Stimulated activated CD4-positive, alpha-beta T cell treated with anti-CD3 and anti-CD28 coated beads, Interleukin-1b, Interleukin-23, amount 100 ng/mL, for 1 hour (primary cell): ENCODE measurements at regions not wholly inside any gene's neighbourhood (a gene's known extent, or its start where the extent isn't known, plus 50 kb on each side); places are given as distances from the start of the nearest gene placed in this dataset.
"Not testable (repeated sequence)": the region's sequence is repeated elsewhere in the genome, so short reads cannot be mapped to it uniquely, and the experiment has no call there.

Experiments used
- DNase-seq, 2 donors: peaks; one replicate each; pipeline ENCODE4 v3.0.0-alpha.2; 2020; ENCODE audit warnings: low read depth in 2 of 2

DNA sequence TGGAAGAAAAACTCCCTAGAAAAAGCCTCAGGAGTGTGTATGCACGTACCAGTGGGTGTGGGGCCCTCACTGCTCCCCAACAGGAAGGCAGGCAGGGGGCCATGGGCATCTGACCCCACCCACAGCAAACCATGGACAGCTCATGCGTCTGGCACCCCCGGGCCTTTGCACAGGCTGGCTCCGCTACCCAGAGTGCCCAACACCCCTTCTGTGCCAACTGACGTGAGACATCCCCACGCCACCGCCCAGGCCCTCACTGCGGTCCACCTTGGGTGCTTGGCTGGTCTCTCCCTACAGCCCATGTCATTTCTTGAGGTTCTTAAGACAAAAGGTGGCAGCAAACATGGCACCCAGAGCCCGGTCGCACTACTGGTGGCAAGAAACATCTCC lies 91.4 kb downstream of the NCOR2 start:
- DNase-seq = no peak

DNA sequence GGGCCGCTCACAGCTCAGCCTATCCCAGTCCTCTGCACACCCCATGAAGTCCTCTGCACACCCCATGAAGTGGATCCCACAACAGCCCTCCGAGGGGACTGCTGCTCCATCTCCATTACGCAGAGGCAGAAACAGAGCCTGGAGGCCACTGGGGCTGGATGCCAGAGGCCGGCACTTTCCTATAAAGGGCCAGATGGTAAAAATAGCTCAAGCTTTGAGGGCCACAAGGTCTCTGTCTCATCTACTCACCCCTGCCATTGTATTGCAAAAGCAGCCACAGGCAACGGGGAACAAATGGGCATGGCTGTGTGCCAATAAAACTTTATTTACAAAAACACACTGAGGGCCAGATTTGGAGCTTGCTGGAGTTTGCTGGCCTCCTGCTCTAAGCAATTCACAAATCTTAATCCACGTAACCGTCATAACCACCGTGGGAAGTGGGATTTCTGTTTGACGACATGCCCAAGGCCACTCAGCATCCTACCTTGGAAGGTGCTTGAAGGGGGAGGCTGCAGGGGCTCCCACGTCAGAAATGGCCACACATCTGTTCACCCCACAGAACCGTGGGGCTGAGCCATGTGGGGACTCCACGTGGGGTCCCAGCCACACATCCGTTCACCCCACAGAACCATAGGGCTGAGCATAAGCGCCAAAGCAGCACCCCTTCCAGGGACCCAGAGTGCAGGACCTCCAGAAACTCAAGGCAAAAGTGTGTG lies 92.0 kb downstream of the NCOR2 start:
- DNase-seq = no peak

DNA sequence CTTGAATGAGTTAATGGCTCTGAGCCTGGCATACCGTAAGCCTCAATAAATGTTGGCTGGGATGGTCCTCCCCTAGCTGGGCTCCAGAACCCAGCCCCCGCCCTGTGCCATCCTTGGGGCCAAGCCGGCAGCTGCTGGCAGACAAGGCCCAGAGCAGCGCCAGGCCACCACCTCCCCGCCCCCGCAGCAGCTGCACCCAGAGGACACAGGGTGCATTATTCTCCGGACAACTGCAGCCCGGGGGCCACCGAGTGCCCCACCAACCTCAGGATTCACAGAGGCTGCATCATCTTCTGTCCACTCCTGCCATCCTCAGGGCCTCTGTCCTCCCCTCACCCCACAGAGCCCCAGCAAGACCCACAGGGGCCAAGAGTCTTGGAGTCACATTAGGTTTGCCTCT lies 92.7 kb downstream of the NCOR2 start:
- no peak for DNase-seq

DNA sequence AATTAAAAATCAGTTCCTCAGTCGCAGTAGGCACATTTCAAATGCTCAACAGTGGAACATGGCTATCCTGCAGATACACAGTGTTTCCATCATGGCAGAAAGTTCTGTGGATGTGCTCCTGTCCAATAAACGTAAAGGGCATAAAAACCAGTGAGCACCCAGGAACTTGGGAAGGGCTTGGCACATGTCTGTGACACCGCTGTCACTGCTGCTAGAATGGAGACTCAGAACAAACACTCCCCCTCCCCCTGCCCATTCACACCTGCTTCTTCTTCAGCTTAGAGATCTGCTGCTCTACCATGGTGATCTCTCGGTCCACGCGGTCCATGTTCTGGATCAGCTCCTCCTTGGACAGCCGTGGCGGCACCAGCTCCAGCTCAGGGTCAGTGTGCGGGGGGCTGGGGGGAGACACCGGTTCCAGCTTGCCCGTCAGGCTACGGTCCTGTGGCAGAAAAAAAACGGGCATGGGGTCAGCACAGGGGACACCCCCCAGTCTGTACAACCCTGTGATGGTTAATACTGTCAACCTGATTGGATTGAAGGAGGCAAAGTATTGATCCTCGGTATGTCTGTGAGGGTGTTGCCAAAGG lies 94.6 kb downstream of the NCOR2 start:
- no peak for DNase-seq

GRCh38 chr12:124471828-124472227 lies 95.6 kb downstream of the NCOR2 start:
- no peak for DNase-seq

DNA sequence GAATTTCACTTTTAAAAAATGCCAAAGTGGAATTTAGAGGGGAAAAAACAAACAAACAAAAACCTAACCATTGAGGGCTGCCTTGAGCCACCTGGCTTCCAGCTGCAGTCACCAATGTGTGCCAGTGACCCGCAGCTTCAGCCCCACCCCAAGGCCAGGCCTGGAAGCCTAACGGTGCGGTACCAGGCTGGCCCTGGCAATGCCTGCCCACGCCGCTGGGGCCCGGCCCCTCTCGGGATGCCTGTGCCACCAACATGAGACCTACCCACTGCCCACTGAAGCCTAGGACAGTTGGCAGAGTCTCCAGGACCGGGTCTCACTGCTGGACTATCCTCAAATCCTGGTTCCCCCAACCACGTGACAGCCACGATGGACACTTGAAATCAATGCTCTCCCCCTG lies 96.6 kb downstream of the NCOR2 start:
- no peak for DNase-seq

- no peak for DNase-seq
Observed at GRCh38 chr12:124470139-124470538, 97.3 kb downstream of the NCOR2 start.

DNA sequence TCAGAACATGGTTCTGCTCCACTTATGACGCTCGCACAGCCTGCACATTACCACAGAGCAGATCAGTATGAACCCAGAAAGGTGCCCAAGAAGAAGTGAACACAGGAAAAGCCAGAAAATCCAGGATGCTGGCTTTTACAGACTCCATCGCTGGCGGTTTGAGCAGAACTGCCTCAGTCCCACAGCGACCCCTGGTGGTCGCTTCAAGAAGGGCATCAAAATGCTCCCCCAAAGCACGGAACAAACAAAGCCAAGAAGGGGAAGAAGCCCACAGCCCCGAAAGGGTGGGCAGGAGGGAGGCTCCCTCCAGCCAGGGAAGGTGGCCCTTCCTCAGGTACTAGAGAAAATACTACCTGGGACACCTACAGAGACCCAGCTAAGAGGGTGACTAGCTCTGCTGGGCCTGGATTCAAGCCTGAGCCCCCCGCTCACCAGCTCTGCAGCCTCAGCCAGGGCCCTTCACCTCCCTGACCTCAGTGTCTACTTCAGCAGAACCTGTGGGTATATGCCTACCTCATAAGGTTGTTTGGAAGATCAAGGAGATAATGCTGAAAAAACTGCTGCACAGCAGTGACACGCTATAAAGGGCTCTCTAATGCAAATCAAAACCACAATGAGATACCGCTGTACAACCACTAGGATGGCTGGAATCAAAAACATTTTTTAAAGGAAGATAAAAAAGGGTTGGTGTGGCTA lies 98.1 kb downstream of the NCOR2 start:
- no peak for DNase-seq

DNA sequence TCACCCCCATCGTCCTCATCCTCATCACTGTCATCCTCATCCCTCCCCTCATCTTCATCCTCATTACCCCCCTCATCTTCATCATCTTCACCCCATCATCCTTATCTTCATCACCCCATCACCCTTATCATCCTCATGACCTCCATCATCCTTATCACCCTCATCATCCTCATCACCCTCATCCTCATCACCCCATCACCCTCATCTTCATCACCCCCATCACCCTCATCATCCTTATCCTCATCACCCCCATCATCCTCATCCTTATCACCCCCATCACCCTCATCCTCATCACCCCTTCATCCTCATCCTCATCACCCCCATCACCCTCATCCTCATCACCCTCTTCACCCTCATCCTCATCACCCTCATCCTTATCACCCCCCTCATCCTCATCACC lies 99.9 kb downstream of the NCOR2 start:
- DNase-seq = not testable (repeated sequence)

GRCh38 chr12:124466216-124467128 lies 100.9 kb downstream of the NCOR2 start:
- peak; percentile 58 to 77 for DNase-seq

DNA sequence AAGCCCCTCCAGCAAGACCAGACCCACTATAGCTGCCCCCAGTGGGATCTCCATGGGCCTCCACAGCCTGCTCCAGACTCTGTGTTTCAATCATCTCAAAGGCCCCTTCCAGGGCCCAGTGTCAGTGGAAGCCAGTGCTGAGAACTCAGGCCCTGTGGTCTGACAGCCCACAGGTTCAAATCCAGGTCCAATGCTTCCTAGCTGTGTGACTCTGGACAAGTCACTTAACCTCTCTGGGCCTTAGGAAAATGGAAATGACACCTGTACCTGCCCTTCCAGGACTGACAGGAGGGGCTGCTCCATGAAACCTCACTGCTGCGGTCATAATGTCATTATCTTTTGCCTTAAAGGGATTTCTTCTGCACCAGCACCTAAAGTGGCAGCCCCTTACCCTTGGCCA lies 101.9 kb downstream of the NCOR2 start:
- no peak for DNase-seq

- DNase-seq = no peak
Observed at GRCh38 chr12:124464830-124465229, 102.6 kb downstream of the NCOR2 start.

GRCh38 chr12:124464062-124464461 lies 103.3 kb downstream of the NCOR2 start:
- no peak for DNase-seq

DNA sequence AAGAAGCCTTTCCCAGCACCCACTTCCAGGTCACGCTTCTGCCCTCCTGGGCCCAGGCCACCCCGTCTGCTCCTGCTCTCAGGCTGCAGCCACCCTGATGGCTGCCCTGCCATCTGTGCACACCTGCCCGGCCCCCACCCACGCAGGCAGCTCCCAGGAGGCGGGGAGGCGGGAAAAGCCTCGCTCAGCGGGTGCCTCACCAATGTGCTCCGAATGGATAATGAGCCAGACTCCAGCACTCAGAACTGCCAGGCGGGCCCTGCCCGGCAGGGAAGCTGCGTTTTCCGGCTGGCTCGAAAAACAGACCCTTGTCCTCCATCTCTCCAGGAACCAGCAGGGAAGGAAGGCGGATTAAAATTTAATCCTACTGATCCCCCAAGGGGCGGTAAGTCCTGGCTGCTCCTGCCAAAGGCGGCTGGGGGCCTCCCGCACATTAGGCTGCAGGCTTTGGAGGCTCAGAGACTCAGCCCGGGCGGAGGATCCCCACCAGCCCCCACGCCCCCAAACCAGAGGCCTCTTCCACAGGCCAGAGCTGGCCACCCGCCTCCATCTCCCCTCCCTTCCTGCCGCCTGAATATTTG lies 104.0 kb downstream of the NCOR2 start:
- no peak for DNase-seq

GRCh38 chr12:124462750-124463149 lies 104.7 kb downstream of the NCOR2 start:
- DNase-seq = no peak

DNA sequence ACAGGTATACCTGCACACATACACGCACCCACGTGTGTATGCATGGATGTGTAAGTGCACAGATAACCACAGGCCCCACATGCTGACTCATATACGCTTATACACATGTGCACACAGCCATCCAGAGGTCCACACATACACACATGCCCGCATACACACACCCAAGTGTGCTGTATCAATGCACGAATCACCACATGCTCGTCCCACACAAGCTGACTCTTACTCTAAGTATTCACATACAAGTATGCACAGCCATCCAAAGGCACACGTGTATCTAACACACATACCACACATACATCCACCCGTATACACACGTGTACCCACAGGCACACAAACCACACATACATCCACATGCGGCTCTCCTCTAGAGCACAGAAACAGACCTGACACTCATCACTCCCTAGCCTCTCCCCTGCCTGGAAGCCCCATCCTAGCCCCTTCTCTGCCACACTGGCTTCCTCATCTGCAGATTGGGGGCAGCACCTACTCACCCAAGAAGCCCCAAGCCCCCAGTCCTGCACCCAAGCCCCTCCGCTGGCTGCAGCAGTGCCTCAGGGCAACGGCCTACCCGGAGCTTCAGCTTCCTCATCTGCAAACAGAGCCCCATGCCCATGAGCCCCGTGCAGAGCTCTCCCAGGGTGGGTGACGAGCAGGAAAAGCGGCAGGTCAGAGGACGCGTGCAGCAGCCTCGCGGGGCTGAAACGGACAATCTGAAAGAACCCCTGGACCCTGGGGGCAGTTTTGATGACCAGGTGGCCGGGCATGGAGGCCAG lies 105.4 kb downstream of the NCOR2 start:
- no peak for DNase-seq

DNA sequence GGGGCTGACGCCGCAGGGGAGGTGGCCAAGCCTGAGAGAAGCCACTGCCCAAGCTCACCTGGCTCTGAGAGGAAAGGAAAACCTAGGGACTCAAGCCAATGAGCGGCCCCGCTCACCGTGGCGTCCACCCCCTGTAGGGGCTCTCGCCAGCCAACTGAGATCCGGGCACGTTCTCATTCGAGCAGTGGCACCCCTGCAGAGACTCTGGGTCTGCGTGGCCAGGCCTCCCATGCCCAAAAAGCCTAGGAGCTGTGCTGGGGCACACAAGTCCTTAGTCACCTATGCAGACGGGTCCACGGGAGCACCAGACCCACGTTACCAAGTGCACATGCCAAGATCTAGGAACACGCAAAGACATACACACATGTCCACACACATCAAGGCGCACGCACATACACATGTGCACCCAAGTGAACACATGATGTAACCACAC lies 106.2 kb downstream of the NCOR2 start:
- DNase-seq = no peak

- DNase-seq = no peak
Observed at GRCh38 chr12:124460771-124461170, 106.6 kb downstream of the NCOR2 start.

GRCh38 chr12:124459852-124460645 lies 107.4 kb downstream of the NCOR2 start:
- DNase-seq = no peak
